ENCODE measurements at regions not wholly inside any gene's neighbourhood (a gene's known extent, or its start where the extent isn't known, plus 50 kb on each side); places are given as distances from the start of the nearest gene placed in this dataset.

DNA sequence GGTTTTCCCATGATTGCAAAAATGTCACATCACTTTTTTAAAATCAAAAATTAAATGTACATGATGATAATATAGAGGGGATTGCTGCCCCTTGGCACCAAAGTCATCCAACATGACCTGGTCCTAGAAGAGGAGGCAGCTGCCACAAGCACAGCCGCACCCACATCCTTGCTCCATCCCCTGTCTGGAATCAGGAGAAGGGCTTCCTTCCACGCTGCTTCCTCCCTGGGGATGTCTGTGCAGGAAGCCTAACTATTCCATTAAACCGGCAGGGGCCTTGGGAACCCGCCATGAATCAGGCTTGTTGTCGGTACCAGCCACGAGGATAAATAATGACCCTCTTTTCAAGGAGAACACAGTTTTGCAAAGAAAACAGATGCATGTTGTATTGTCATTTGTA, 68.7 kb upstream of the AJAP1 start:
- TF ChIP-seq, protein P1, sequence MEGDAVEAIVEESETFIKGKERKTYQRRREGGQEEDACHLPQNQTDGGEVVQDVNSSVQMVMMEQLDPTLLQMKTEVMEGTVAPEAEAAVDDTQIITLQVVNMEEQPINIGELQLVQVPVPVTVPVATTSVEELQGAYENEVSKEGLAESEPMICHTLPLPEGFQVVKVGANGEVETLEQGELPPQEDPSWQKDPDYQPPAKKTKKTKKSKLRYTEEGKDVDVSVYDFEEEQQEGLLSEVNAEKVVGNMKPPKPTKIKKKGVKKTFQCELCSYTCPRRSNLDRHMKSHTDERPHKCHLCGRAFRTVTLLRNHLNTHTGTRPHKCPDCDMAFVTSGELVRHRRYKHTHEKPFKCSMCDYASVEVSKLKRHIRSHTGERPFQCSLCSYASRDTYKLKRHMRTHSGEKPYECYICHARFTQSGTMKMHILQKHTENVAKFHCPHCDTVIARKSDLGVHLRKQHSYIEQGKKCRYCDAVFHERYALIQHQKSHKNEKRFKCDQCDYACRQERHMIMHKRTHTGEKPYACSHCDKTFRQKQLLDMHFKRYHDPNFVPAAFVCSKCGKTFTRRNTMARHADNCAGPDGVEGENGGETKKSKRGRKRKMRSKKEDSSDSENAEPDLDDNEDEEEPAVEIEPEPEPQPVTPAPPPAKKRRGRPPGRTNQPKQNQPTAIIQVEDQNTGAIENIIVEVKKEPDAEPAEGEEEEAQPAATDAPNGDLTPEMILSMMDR (IDR thresholded peaks at IDR 0.05; ENCODE audit: extremely low read depth, insufficient read depth, missing control alignments): no peak
- DNase-seq (ENCODE audit: low spot score): no peak
- in situ Hi-C loops (cut with MboI; ENCODE audit: low pct_unique_long_range_greater_than_20kb, low sequenced_read_pairs, unreplicated experiment): no loop called here

DNA sequence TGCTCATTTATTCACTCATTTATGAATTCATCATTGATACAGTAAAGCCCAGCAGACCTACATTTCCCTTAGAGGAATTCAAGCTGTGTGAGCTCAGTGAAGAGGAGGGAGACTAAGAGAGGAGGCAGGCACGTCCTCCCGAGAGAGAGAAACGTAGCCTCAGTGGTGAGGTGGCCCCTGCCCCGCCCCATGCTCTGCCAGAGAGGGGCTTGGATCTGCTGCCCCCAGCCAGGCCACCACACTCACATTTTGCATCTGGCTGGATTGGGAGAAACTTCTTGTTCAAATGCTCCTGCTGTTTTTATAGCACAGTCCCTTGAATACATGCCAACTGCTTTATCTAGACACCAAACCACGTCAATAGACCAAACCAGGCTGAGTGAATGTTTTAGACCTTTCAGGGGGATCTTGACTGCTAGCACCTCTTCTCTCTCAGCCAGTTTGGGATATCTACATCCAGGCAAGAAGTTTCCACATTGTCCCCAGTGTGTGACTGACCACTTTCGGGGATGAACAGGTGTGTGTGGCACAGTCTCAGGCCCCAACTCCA, 67.7 kb upstream of the AJAP1 start:
- in situ Hi-C loops (cut with MboI; ENCODE audit: low pct_unique_long_range_greater_than_20kb, low sequenced_read_pairs, unreplicated experiment): no loop called here
- no peak for DNase-seq (ENCODE audit: low spot score)
- TF ChIP-seq, protein P1 (IDR thresholded peaks at IDR 0.05; ENCODE audit: extremely low read depth, insufficient read depth, missing control alignments): no peak

DNA sequence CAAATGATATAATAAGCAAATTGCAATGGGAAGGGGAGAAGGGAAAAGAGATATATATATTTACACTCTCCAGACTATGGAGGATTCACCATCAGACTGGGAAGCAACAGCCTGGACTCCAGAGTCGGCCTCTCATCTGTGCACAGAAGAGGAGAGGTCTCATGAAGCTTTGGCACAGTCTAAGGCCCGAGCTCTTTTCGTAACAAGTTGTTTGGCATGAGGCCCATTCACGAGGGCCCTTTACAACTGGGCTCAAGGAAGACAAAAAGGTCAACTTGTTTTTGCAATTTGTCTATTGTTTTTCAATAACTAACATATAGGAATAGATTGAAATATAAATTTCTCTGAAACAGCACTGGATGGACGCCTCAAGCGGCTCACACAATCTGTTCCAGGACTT, 66.7 kb upstream of the AJAP1 start:
- DNase-seq (ENCODE audit: low spot score): no peak
- TF ChIP-seq, protein P1 (IDR thresholded peaks at IDR 0.05; ENCODE audit: extremely low read depth, insufficient read depth, missing control alignments): no peak
- in situ Hi-C loops (cut with MboI; ENCODE audit: low pct_unique_long_range_greater_than_20kb, low sequenced_read_pairs, unreplicated experiment): no loop called here

DNA sequence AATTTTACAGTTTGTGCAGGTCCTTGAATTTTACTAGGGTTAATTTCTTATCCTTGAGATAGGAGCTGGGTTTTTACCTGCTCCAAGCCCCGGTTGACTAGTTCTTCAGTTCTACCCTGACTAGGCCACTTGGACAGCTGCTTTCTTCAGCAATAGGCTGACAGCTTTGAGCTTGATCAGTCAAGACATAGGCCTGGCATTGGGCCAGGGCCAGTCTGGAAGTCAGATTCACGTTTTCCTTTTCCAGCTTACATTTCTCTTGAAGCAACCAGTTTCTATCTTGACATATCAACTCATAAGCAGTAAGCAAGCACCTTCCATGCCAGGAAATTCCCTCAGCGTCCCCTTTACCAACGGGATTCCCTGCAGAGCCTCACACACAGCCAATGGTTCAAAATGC, 63.7 kb upstream of the AJAP1 start:
- in situ Hi-C loops (cut with MboI; ENCODE audit: low pct_unique_long_range_greater_than_20kb, low sequenced_read_pairs, unreplicated experiment): no loop called here
- TF ChIP-seq, protein P1 (IDR thresholded peaks at IDR 0.05; ENCODE audit: extremely low read depth, insufficient read depth, missing control alignments): no peak
- DNase-seq (ENCODE audit: low spot score): no peak

DNA sequence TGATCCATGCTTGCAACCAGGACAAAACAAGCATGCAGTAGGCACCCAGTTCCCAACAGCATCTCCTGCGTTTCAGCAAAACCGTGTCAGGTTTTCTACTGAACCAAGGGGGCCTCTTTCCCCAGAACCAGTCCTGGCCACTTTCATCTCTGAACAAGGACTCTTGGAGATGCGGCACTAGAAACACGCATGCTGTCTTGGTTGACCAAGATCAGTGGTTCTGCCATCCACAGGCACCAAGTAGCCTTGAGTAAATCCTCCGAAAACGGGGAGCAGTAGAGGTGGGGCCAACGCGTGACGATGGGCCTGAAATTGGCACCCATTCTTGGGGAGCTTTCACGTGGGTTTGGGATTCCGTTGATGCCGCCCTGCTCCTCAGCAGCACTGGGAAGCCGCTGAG, 62.5 kb upstream of the AJAP1 start:
- in situ Hi-C loops (cut with MboI; ENCODE audit: low pct_unique_long_range_greater_than_20kb, low sequenced_read_pairs, unreplicated experiment): no loop called here
- no peak for DNase-seq (ENCODE audit: low spot score)
- TF ChIP-seq, protein P1 (IDR thresholded peaks at IDR 0.05; ENCODE audit: extremely low read depth, insufficient read depth, missing control alignments): no peak

DNA sequence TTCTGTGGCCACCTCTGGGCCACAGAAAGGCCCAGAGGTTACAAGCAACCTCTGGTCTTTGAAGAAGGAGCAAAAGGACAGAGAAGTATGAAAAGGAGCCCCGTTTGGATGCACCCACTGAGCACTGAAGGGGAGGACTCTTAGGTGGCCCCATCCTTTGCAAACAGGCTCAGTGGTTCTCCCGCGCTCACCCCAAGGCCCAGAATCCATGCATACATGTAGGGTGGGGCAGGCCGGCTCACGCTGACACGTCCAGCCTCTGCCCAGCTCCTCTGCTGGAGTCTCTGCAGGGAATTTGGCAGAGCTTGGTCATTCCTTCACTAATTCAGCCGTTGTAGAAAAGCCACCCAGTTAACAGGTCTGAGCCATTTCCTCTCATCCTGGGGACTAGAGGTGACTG, 61.3 kb upstream of the AJAP1 start:
- TF ChIP-seq, protein P1 (IDR thresholded peaks at IDR 0.05; ENCODE audit: extremely low read depth, insufficient read depth, missing control alignments): no peak
- no peak for DNase-seq (ENCODE audit: low spot score)
- in situ Hi-C loops (cut with MboI; ENCODE audit: low pct_unique_long_range_greater_than_20kb, low sequenced_read_pairs, unreplicated experiment): no loop called here
